Subcutaneous abdominal adipose tissue (tissue), 5 donors: ENCODE measurements at regions not wholly inside any gene's neighbourhood (a gene's known extent, or its start where the extent isn't known, plus 50 kb on each side); places are given as distances from the start of the nearest gene placed in this dataset.
"Not testable (repeated sequence)": the region's sequence is repeated elsewhere in the genome, so short reads cannot be mapped to it uniquely, and the experiment has no call there.

Experiments
- H3K27ac ChIP-seq: one replicate; pipeline ENCODE4 v1.7.0; 2013; ENCODE audit warnings: low read depth, mild to moderate bottlenecking, inconsistent platforms, low read length, moderate library complexity
- H3K27me3 ChIP-seq, 5 donors: one replicate each; pipeline ENCODE4 v1.7.0; 2013; ENCODE audit warnings: low read length in 5 of 5, inconsistent platforms in 1 of 5; ENCODE audit not compliant: control insufficient read depth in 5 of 5, insufficient read depth in 4 of 5
- H3K36me3 ChIP-seq, 5 donors: one replicate each; pipeline ENCODE4 v1.7.0; 2013; ENCODE audit warnings: low read length in 5 of 5; ENCODE audit not compliant: control insufficient read depth in 5 of 5, insufficient read depth in 5 of 5
- H3K4me1 ChIP-seq, 5 donors: one replicate each; pipeline ENCODE4 v1.7.0; 2013; ENCODE audit warnings: low read length in 5 of 5, mild to moderate bottlenecking in 3 of 5, moderate library complexity in 1 of 5; ENCODE audit not compliant: control insufficient read depth in 5 of 5, insufficient read depth in 5 of 5
- H3K4me3 ChIP-seq, 5 donors: one replicate each; pipeline ENCODE4 v1.7.0; 2013; ENCODE audit warnings: low read length in 5 of 5, low read depth in 1 of 5
- H3K9ac ChIP-seq, 5 donors: one replicate each; pipeline ENCODE4 v1.7.0; 2013; ENCODE audit warnings: low read length in 5 of 5, mild to moderate bottlenecking in 4 of 5, moderate library complexity in 3 of 5
- H3K9me3 ChIP-seq, 5 donors: one replicate each; pipeline ENCODE4 v1.7.0; 2013; ENCODE audit warnings: low read length in 5 of 5; ENCODE audit not compliant: control insufficient read depth in 5 of 5
- donor health status: healthy.
- donor health status: healthy.
- donor health status: healthy.
- donor health status: healthy.
- donor health status: healthy.

DNA sequence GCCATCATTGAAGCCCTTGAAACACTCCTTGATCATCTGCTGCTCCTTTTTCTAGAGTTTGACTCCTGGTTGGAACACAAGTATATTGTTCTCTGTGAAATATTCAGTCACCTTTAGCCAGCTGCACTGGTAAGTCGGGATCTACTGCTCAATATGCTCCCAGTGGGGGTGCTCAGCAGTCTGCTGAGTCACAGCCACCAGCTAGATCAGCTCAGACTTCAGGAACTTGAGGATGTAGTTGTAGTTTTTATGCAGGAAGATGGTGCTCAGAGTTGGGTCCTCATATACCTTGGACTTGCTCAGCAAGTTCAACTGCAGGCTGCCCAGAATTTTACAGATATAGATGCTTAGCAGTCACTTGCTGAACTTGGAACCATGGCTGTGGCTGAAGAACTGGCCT lies 202.5 kb upstream of the RPL34 start:
- H3K27ac ChIP-seq: no peak overlapping the region
- no peaks in the 10 kb centered on the region for H3K27me3 ChIP-seq
- H3K36me3 ChIP-seq: no peaks in the 10 kb centered on the region
- H3K9ac ChIP-seq: no peak overlapping the region
- H3K9me3 ChIP-seq: peaks cover 0 to 3% (median 0%) of the 10 kb centered on the region in 5 donors
- no peaks in the 10 kb centered on the region for H3K4me1 ChIP-seq
- no peak overlapping the region for H3K4me3 ChIP-seq

DNA sequence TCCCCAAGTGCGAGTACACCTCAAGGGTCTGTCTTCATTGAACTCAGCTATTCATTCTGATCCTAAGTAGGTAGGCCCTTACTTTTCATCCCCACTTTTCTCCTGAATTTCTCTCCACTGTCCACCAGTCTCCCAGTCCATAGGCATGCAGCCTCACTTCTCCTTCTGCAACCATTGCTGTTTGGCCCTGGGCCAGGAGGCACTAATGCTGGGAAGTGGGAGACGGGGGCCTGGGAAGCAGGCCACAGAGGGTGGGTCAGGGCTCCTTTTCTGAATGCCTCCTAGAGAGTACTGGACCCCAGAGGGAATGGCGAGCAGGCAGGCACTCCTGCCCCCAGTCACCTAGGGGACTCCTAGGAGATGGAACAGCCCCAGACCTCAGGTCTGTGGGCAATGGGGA lies 203.5 kb upstream of the RPL34 start:
- H3K9ac ChIP-seq: no peak overlapping the region
- H3K9me3 ChIP-seq: no peaks in the 10 kb centered on the region
- no peaks in the 10 kb centered on the region for H3K27me3 ChIP-seq
- H3K36me3 ChIP-seq: no peaks in the 10 kb centered on the region
- no peak overlapping the region for H3K4me3 ChIP-seq
- no peaks in the 10 kb centered on the region for H3K4me1 ChIP-seq
- no peak overlapping the region for H3K27ac ChIP-seq

DNA sequence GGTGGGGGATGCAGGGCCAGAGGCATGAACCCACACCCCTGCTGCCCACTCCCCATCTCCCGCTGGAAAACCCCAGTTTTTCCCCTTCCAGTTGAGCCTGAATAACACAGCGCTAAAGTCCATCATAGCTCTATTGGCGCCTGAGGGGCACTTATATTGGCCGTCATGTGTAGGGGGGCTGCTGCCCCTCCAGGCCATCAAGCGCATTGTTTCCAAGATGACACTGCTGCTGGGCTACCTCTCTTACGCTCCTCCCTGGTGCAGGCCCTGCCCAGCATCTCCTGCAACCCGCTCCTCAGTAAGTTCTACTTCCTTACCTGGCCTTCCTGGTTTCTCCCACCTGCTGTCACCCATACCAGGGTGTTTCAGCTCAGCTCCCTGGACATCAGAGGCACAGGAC lies 205.0 kb upstream of the RPL34 start:
- Histone ChIP-seq H3K4me1 (no peaks in the 10 kb centered on the region), H3K4me3 (no peak overlapping the region), H3K27ac (no peak overlapping the region), H3K9ac (no peak overlapping the region), H3K36me3 (no peaks in the 10 kb centered on the region), H3K9me3 (no peaks in the 10 kb centered on the region), H3K27me3 (peaks cover 0 to 2% (median 0%) of the 10 kb centered on the region in 5 donors)

DNA sequence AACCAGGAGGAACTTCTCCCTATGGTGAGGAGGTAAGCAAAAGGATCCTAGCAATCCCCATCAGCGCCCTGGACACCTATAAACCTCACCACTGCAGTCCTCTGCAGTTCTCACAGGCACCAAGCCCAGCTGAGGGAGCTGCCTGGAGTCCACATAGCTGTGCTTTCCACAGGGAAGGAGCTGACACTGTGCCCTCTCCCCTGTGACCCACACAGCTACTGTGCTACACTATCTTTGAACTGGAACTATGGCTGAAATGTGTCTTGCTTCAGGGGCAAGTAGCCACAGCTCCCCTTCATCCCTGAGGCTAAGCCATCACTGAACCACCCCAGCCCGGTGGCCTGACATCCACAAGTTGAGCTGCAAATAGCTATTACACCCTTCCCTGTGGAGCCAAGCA lies 208.5 kb upstream of the RPL34 start:
- H3K4me1 ChIP-seq: no peaks in the 10 kb centered on the region
- no peak overlapping the region for H3K9ac ChIP-seq
- H3K9me3 ChIP-seq: no peaks in the 10 kb centered on the region
- no peaks in the 10 kb centered on the region for H3K36me3 ChIP-seq
- peaks cover 0 to 2% (median 0%) of the 10 kb centered on the region in 5 donors for H3K27me3 ChIP-seq
- no peak overlapping the region for H3K27ac ChIP-seq
- H3K4me3 ChIP-seq: no peak overlapping the region

DNA sequence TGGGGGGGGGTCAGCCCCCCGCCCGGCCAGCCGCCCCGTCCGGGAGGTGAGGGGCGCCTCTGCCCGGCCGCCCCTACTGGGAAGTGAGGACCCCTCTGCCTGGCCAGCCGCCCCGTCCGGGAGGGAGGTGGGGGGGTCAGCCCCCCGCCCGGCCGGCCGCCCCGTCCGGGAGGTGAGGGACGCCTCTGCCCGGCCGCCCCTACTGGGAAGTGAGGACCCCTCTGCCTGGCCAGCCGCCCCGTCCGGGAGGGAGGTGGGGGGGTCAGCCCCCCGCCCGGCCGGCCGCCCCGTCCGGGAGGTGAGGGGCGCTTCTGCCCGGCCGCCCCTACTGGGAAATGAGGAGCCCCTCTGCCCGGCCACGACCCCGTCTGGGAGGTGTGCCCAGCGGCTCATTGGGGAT lies 210.7 kb upstream of the RPL34 start:
- H3K9ac ChIP-seq, H3K4me3 ChIP-seq, H3K4me1 ChIP-seq, H3K36me3 ChIP-seq, H3K27ac ChIP-seq, H3K27me3 ChIP-seq, H3K9me3 ChIP-seq: not testable (repeated sequence)

DNA sequence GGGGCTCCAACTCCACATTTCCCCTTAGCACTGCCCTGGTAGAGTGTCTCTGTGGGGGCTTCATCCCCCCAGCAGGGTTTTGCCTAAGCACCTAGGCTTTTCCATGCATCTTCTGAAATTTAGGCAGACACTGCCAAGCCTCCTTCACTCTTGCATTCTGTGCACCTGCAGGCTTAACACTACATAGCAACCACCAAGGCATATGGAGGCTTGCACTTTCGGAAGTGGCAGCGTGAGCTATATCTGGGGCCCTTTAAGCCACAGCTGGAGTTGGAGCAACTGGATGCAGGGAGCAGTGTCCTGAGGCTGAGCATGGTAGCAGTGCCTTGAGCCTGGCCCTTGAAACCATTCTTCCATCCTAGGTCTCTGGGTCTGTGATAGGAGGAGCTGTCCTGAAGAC lies 214.8 kb upstream of the RPL34 start:
- H3K4me3 ChIP-seq: no peak overlapping the region
- H3K9me3 ChIP-seq: peaks cover 0 to 7% (median 0%) of the 10 kb centered on the region in 5 donors
- no peaks in the 10 kb centered on the region for H3K4me1 ChIP-seq
- H3K27ac ChIP-seq: no peak overlapping the region
- peaks cover 0 to under 1% (median 0%) of the 10 kb centered on the region in 5 donors for H3K27me3 ChIP-seq
- no peaks in the 10 kb centered on the region for H3K36me3 ChIP-seq
- H3K9ac ChIP-seq: no peak overlapping the region

DNA sequence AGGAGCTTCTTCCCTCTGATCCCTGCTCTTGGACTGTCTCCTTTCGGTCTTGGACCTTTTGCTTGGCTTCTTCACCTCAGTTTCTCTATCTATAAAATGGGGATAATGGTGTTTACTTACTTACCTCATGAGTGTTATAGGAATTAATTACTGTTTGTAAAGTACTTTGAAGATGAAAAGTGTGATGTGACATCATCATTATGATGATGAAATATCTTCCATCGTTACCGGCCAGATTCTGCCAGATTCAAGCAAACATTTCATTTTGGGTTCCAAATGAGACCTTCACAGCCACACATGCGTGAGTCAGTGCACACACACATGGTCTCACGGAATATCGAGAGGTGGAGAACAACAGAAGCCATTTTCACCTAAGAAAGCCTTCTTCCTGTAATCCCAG lies 220.1 kb upstream of the RPL34 start:
- Histone ChIP-seq H3K9ac (no peak overlapping the region), H3K27me3 (peaks cover 0 to 2% (median 0%) of the 10 kb centered on the region in 5 donors), H3K36me3 (no peaks in the 10 kb centered on the region), H3K9me3 (peaks cover 0 to 3% (median 0%) of the 10 kb centered on the region in 5 donors), H3K4me3 (no peak overlapping the region), H3K4me1 (no peaks in the 10 kb centered on the region), H3K27ac (no peak overlapping the region)

DNA sequence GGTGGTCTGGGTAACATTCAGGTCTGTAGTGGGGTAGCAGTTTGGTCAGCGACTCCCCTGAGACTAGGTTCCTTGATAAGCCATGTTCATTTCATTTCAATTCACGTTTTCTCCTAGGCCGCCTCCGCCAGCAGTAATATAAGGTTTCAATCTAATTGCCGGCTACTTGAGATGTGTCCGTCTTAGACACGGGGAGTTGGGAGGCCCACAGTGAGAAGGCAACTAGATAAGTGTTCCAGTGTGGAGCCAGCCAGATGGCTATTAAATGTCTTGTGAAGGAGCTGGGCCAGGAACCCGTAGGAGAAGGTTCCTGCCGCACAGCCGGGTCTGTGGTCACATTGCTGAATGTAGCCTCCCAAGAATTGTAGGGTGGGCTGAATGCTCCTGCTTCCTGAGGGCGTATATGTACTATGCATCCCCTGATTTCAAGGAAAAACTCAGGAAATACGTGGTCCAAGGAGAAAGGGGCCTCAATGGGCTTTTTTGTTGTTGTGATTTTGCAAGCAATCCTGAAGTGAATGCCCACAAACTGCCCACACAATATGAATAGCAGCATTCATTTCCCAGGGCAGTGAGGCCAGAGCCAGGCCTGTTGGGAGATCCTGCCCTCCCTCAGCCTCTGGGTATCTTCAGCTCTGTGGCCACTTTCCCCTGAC lies 220.6 kb upstream of the RPL34 start:
- Histone ChIP-seq H3K9me3 (peaks cover 0 to 3% (median 0%) of the 10 kb centered on the region in 5 donors), H3K4me1 (no peaks in the 10 kb centered on the region), H3K36me3 (no peaks in the 10 kb centered on the region), H3K4me3 (no peak overlapping the region), H3K27ac (no peak overlapping the region), H3K9ac (no peak overlapping the region), H3K27me3 (peaks cover 0 to 2% (median 0%) of the 10 kb centered on the region in 5 donors)

DNA sequence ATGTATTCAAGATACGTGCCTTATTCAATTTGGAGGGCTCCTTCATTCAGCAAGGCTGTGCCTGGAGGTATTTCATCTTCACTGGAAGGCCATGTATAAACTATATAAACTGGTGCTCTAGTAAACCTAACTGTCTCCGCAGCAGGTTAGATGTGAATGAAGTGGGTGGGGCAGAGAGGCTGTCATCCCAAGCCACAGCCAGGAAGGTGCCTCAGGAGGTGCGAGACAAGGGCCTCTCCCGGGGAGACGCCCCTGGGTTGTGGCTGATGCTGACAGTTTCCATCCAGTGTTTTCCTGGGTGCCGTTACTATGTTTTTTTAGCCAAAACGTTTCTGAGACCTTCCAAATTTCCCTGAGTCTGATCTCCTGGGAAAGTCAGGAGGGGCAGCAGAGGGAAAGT lies 221.5 kb upstream of the RPL34 start:
- H3K27ac ChIP-seq: no peak overlapping the region
- peaks cover 0 to 2% (median 0%) of the 10 kb centered on the region in 5 donors for H3K27me3 ChIP-seq
- no peaks in the 10 kb centered on the region for H3K4me1 ChIP-seq
- H3K36me3 ChIP-seq: no peaks in the 10 kb centered on the region
- H3K9ac ChIP-seq: no peak overlapping the region
- no peaks in the 10 kb centered on the region for H3K9me3 ChIP-seq
- H3K4me3 ChIP-seq: no peak overlapping the region

DNA sequence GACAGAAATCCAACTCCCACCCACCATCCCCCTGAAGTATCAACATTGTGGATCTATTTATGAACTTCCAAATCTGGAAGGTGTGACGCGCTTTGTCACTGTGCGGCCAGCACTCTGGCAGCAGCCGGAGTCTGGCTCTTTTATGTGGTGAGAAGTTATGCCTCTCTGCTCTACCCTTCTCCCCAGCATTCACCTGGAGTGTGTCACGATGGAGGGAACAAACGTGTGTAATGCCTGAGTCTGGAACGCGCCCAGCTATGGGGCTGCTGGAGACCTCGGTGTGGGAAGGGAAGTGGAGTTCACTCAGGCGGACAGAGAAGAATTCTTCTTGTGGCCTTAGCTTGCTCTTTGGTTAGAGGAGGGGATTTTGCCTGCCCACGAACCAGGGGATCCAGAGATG lies 222.1 kb upstream of the RPL34 start:
- Histone ChIP-seq H3K27me3 (peaks cover 0 to 2% (median 0%) of the 10 kb centered on the region in 5 donors), H3K9me3 (no peaks in the 10 kb centered on the region), H3K9ac (no peak overlapping the region), H3K4me1 (no peaks in the 10 kb centered on the region), H3K4me3 (no peak overlapping the region), H3K36me3 (no peaks in the 10 kb centered on the region), H3K27ac (no peak overlapping the region)
